Astrocyte of the cerebellum (primary cell): ENCODE measurements at regions not wholly inside any gene's neighbourhood (a gene's known extent, or its start where the extent isn't known, plus 50 kb on each side); places are given as distances from the start of the nearest gene placed in this dataset.

Experiments
- DNase-seq: peaks from one replicate; pipeline ENCODE4 v3.0.0-alpha.2; 2011; ENCODE audit warnings: low read depth
- H3K4me3 ChIP-seq: 2 replicates; pipeline ENCODE4 v1.5.1; 2011; ENCODE audit warnings: mild to moderate bottlenecking, low read depth, low read length, moderate library complexity
- CTCF ChIP-seq: IDR thresholded peaks from 2 replicates; pipeline ENCODE4 v1.5.1; 2012; ENCODE audit warnings: low read length, low read depth, moderate library complexity, mild to moderate bottlenecking; ENCODE audit errors: missing control alignments
- in situ Hi-C: cut with HindIII; loops from 2 replicates; pipeline ENCODE4 v1.10.0; 2017; ENCODE audit warnings: low sequenced_read_pairs

- no peak overlapping the region for H3K4me3 ChIP-seq
- no peak for DNase-seq
- no peak for TF ChIP-seq CTCF
- in situ Hi-C loops = no loop called here
Observed at GRCh38 chr12:60487284-60487683, 891.5 kb downstream of the SLC16A7 start.

- no peak for DNase-seq
- no peak for TF ChIP-seq CTCF
- H3K4me3 ChIP-seq = no peak overlapping the region
- in situ Hi-C loops = no loop called here
Observed at GRCh38 chr12:60489071-60489470, 893.2 kb downstream of the SLC16A7 start.

GRCh38 chr12:60494244-60494643, 898.4 kb downstream of the SLC16A7 start:
- peak; percentile 26 for DNase-seq
- H3K4me3 ChIP-seq = no peak overlapping the region
- in situ Hi-C loops = no loop called here
- peak; percentile 64 for TF ChIP-seq CTCF

- no peak for DNase-seq
- no peak overlapping the region for H3K4me3 ChIP-seq
- in situ Hi-C loops = no loop called here
- TF ChIP-seq CTCF = no peak
Observed at GRCh38 chr12:60498656-60499055, 902.8 kb downstream of the SLC16A7 start.

- no peak overlapping the region for H3K4me3 ChIP-seq
- no peak for TF ChIP-seq CTCF
- DNase-seq = peak; percentile 89
- in situ Hi-C loops = no loop called here
Observed at GRCh38 chr12:60501124-60501729, 905.4 kb downstream of the SLC16A7 start.

- in situ Hi-C loops = no loop called here
- no peak for TF ChIP-seq CTCF
- no peak overlapping the region for H3K4me3 ChIP-seq
- no peak for DNase-seq
Observed at GRCh38 chr12:60522684-60523400, 927.0 kb downstream of the SLC16A7 start.
